GM12878 (cell line): ENCODE measurements at regions not wholly inside any gene's neighbourhood (a gene's known extent, or its start where the extent isn't known, plus 50 kb on each side); places are given as distances from the start of the nearest gene placed in this dataset.
A peak's percentile ranks its signal among the peaks of the same experiment; 100 is the strongest.

Experiments used
- ATF7 ChIP-seq: fragments of 450-650 bp; IDR thresholded peaks from 2 replicates; pipeline ENCODE4 v1.6.1; 2016; ENCODE audit warnings: low read depth, mild to moderate bottlenecking
- BACH1 ChIP-seq: fragments of 450-650 bp; IDR thresholded peaks from 2 replicates; pipeline ENCODE4 v1.6.1; 2017; ENCODE audit warnings: mild to moderate bottlenecking, borderline replicate concordance
- EED ChIP-seq: sonication (generic); IDR thresholded peaks from 2 replicates; pipeline ENCODE4 v1.6.1; 2016; ENCODE audit warnings: antibody characterized with exemption, low read depth
- HCFC1 ChIP-seq: fragments of 150-350 bp; IDR thresholded peaks from 2 replicates; pipeline ENCODE4 v1.6.1; 2014; ENCODE audit warnings: low read length
- NR2C2 ChIP-seq: IDR thresholded peaks from 2 replicates; pipeline ENCODE4 v1.6.1; 2011; ENCODE audit warnings: borderline replicate concordance, low read depth; ENCODE audit not compliant: control insufficient read depth, insufficient read length
- POLR2AphosphoS5 ChIP-seq: IDR thresholded peaks from 2 replicates; pipeline ENCODE4 v1.6.1; 2011; ENCODE audit warnings: mild to moderate bottlenecking, low read length, inconsistent platforms
- RFX5 ChIP-seq: IDR thresholded peaks from 2 replicates; pipeline ENCODE4 v1.6.1; 2011; ENCODE audit warnings: low read depth, low read length, improper control_type of control experiment
- STAT1 ChIP-seq: fragments of 450-650 bp; conservative IDR thresholded peaks from 2 replicates; pipeline ENCODE4 v1.6.1; 2014; ENCODE audit warnings: antibody characterized with exemption, mild to moderate bottlenecking
- ZNF274 ChIP-seq: IDR thresholded peaks from one replicate; pipeline ENCODE4 v1.8.0; 2011; ENCODE audit not compliant: insufficient read length, insufficient read depth
- ZNF384 ChIP-seq: IDR thresholded peaks from 2 replicates; pipeline ENCODE4 v1.6.1; 2012; ENCODE audit warnings: low read depth, mild to moderate bottlenecking, low read length, improper control_type of control experiment, borderline replicate concordance
- TF ChIP-seq, protein P1 (sequence below): fragments of 450-650 bp; IDR thresholded peaks from 2 replicates; pipeline ENCODE4 v1.6.1; 2017; ENCODE audit warnings: mild to moderate bottlenecking, moderate library complexity
- TF ChIP-seq, protein P2 (sequence below): fragments of 450-650 bp; IDR thresholded peaks from 2 replicates; pipeline ENCODE4 v1.6.1; 2017; ENCODE audit warnings: borderline replicate concordance
- TF ChIP-seq, protein P3 (sequence below): fragments of 150-350 bp; IDR thresholded peaks from 2 replicates; pipeline ENCODE4 v1.6.1; 2014; ENCODE audit warnings: mild to moderate bottlenecking, low read depth, low read length
- TF ChIP-seq, protein P4 (sequence below): fragments of 450-650 bp; IDR thresholded peaks from 2 replicates; pipeline ENCODE4 v1.6.1; 2018; ENCODE audit warnings: mild to moderate bottlenecking, low read depth, moderate library complexity; ENCODE audit not compliant: partially characterized antibody
- TF ChIP-seq, protein P5 (sequence below): IDR thresholded peaks from 2 replicates; pipeline ENCODE4 v1.6.1; 2011; ENCODE audit warnings: borderline replicate concordance, low read depth, mild to moderate bottlenecking, moderate library complexity, mixed read lengths, low read length; ENCODE audit not compliant: insufficient read depth; ENCODE audit errors: extremely low read length

DNA sequence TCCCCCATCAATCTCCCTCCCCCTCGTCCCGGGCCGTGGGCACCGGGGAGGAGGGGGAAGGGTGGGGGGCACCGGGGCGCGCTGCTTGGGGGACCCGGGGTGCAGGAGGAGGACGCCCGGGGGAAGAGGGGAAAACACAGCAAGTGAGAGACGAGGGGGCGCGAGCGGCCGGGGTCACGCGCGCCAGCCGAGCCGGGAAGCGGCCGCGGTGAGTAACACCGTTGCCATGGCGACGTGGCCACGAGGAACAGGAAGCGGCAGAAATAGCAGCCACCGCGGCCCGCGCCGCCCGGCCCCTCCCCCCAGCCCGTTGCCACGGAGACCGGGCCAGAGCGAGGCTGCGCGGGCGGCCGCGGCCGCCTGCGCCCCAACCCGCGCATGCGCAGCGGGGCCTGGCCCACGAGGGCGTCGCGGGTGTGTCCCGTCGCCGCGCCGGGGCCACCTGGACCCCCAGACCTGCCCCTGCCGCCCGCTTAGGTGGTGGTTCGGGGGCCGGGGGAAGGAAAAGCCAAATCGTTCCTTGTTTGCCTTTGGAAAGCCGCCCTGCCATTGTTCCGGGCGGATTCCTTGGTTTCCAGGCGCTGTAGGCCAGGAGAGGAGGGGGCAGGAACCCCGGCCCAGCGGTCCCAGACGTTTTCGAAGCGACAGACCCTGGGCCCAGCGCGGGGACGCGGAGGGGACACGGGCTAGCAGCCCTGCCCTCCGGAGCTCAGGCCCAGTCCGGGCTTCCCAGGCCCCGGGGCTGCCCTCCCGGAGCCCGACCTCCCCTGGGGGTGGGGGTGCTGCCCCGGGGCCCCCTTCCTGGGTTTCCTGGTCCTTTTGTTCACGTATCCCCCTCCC, 207.1 kb downstream of the C9orf50 start (continued):
- TF ChIP-seq, protein P1, sequence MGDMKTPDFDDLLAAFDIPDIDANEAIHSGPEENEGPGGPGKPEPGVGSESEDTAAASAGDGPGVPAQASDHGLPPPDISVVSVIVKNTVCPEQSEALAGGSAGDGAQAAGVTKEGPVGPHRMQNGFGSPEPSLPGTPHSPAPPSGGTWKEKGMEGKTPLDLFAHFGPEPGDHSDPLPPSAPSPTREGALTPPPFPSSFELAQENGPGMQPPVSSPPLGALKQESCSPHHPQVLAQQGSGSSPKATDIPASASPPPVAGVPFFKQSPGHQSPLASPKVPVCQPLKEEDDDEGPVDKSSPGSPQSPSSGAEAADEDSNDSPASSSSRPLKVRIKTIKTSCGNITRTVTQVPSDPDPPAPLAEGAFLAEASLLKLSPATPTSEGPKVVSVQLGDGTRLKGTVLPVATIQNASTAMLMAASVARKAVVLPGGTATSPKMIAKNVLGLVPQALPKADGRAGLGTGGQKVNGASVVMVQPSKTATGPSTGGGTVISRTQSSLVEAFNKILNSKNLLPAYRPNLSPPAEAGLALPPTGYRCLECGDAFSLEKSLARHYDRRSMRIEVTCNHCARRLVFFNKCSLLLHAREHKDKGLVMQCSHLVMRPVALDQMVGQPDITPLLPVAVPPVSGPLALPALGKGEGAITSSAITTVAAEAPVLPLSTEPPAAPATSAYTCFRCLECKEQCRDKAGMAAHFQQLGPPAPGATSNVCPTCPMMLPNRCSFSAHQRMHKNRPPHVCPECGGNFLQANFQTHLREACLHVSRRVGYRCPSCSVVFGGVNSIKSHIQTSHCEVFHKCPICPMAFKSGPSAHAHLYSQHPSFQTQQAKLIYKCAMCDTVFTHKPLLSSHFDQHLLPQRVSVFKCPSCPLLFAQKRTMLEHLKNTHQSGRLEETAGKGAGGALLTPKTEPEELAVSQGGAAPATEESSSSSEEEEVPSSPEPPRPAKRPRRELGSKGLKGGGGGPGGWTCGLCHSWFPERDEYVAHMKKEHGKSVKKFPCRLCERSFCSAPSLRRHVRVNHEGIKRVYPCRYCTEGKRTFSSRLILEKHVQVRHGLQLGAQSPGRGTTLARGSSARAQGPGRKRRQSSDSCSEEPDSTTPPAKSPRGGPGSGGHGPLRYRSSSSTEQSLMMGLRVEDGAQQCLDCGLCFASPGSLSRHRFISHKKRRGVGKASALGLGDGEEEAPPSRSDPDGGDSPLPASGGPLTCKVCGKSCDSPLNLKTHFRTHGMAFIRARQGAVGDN: peak; percentile 94
- peak; percentile 60; the same call in 1 of the 2 replicates for TF ChIP-seq POLR2AphosphoS5
- TF ChIP-seq ZNF274: no peak
- TF ChIP-seq STAT1: peak; percentile 75; the same call in 1 of the 2 replicates
- no peak for TF ChIP-seq ATF7
- peak; percentile 66; the same call in 1 of the 2 replicates for TF ChIP-seq RFX5
- TF ChIP-seq, protein P2, sequence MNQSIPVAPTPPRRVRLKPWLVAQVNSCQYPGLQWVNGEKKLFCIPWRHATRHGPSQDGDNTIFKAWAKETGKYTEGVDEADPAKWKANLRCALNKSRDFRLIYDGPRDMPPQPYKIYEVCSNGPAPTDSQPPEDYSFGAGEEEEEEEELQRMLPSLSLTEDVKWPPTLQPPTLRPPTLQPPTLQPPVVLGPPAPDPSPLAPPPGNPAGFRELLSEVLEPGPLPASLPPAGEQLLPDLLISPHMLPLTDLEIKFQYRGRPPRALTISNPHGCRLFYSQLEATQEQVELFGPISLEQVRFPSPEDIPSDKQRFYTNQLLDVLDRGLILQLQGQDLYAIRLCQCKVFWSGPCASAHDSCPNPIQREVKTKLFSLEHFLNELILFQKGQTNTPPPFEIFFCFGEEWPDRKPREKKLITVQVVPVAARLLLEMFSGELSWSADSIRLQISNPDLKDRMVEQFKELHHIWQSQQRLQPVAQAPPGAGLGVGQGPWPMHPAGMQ: no peak
- TF ChIP-seq, protein P3, sequence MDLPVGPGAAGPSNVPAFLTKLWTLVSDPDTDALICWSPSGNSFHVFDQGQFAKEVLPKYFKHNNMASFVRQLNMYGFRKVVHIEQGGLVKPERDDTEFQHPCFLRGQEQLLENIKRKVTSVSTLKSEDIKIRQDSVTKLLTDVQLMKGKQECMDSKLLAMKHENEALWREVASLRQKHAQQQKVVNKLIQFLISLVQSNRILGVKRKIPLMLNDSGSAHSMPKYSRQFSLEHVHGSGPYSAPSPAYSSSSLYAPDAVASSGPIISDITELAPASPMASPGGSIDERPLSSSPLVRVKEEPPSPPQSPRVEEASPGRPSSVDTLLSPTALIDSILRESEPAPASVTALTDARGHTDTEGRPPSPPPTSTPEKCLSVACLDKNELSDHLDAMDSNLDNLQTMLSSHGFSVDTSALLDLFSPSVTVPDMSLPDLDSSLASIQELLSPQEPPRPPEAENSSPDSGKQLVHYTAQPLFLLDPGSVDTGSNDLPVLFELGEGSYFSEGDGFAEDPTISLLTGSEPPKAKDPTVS: no peak
- TF ChIP-seq ZNF384: no peak
- no peak for TF ChIP-seq EED
- TF ChIP-seq BACH1: peak; percentile 74
- TF ChIP-seq NR2C2: no peak
- TF ChIP-seq, protein P4, sequence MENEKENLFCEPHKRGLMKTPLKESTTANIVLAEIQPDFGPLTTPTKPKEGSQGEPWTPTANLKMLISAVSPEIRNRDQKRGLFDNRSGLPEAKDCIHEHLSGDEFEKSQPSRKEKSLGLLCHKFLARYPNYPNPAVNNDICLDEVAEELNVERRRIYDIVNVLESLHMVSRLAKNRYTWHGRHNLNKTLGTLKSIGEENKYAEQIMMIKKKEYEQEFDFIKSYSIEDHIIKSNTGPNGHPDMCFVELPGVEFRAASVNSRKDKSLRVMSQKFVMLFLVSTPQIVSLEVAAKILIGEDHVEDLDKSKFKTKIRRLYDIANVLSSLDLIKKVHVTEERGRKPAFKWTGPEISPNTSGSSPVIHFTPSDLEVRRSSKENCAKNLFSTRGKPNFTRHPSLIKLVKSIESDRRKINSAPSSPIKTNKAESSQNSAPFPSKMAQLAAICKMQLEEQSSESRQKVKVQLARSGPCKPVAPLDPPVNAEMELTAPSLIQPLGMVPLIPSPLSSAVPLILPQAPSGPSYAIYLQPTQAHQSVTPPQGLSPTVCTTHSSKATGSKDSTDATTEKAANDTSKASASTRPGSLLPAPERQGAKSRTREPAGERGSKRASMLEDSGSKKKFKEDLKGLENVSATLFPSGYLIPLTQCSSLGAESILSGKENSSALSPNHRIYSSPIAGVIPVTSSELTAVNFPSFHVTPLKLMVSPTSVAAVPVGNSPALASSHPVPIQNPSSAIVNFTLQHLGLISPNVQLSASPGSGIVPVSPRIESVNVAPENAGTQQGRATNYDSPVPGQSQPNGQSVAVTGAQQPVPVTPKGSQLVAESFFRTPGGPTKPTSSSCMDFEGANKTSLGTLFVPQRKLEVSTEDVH: no peak
- TF ChIP-seq HCFC1: peak; percentile 29; the same call in 1 of the 2 replicates
- TF ChIP-seq, protein P5, sequence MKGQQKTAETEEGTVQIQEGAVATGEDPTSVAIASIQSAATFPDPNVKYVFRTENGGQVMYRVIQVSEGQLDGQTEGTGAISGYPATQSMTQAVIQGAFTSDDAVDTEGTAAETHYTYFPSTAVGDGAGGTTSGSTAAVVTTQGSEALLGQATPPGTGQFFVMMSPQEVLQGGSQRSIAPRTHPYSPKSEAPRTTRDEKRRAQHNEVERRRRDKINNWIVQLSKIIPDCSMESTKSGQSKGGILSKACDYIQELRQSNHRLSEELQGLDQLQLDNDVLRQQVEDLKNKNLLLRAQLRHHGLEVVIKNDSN: peak; percentile 53
